ENCODE measurements at regions not wholly inside any gene's neighbourhood (a gene's known extent, or its start where the extent isn't known, plus 50 kb on each side); places are given as distances from the start of the nearest gene placed in this dataset.

DNA sequence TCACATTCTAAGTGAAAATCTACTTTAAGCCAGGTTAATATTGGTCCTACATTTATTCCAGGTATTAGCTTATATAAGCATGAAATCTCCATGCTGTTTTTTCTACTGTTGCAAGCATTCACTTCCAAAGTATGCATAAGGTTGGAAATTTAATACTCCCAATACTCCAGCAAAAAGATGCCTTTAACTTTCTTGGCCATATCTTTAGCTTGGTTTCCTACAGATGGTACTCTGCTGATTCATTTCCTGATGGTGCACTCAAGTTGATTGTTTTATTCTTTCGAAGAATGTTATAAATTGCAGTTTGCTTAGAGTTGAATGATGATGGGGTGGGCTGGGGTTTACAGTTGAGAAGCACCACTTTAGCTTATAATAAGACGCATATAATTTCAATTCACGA lies 330.2 kb downstream of the PTTG2 start:
- Mint-ChIP-seq H3K27me3 (no peaks in the 10 kb centered on the region), H3K36me3 (no peaks in the 10 kb centered on the region), H3K27ac (no peak overlapping the region), H3K4me1 (ENCODE audit: unreplicated experiment) (peaks cover 6% of the 10 kb centered on the region), H3K9me3 (peaks cover 25% of the 10 kb centered on the region), H3K4me3 (no peak overlapping the region)
- DNase-seq (ENCODE audit: extremely low spot score, unreplicated experiment) = no peak
- TF ChIP-seq, protein P1, sequence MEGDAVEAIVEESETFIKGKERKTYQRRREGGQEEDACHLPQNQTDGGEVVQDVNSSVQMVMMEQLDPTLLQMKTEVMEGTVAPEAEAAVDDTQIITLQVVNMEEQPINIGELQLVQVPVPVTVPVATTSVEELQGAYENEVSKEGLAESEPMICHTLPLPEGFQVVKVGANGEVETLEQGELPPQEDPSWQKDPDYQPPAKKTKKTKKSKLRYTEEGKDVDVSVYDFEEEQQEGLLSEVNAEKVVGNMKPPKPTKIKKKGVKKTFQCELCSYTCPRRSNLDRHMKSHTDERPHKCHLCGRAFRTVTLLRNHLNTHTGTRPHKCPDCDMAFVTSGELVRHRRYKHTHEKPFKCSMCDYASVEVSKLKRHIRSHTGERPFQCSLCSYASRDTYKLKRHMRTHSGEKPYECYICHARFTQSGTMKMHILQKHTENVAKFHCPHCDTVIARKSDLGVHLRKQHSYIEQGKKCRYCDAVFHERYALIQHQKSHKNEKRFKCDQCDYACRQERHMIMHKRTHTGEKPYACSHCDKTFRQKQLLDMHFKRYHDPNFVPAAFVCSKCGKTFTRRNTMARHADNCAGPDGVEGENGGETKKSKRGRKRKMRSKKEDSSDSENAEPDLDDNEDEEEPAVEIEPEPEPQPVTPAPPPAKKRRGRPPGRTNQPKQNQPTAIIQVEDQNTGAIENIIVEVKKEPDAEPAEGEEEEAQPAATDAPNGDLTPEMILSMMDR (conservative IDR thresholded peaks at IDR 0.05) = no peak

DNA sequence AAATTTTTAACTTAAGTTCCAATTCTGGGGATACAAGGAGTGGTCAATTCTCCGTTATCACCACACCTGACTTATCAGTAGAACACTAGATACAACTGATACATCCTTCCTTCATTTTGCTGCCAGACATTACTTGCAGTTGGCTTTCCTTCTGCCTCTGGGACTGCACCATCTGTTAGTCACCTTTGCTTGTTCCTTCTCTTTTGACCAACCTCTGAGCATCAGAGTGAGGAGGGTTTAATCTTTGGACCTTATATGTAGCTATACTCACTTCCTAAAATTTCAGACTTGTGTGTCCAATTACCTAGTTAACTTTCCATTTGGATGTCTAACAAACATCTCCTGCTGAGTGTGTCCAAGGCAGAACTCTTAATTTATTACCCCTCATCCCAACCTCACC lies 330.7 kb downstream of the PTTG2 start:
- Mint-ChIP-seq H3K36me3 (no peaks in the 10 kb centered on the region), H3K9me3 (peaks cover 25% of the 10 kb centered on the region), H3K27ac (no peak overlapping the region), H3K27me3 (no peaks in the 10 kb centered on the region), H3K4me1 (ENCODE audit: unreplicated experiment) (peaks cover 6% of the 10 kb centered on the region), H3K4me3 (no peak overlapping the region)
- TF ChIP-seq, protein P1 (conservative IDR thresholded peaks at IDR 0.05) = no peak
- DNase-seq (ENCODE audit: extremely low spot score, unreplicated experiment) = no peak

DNA sequence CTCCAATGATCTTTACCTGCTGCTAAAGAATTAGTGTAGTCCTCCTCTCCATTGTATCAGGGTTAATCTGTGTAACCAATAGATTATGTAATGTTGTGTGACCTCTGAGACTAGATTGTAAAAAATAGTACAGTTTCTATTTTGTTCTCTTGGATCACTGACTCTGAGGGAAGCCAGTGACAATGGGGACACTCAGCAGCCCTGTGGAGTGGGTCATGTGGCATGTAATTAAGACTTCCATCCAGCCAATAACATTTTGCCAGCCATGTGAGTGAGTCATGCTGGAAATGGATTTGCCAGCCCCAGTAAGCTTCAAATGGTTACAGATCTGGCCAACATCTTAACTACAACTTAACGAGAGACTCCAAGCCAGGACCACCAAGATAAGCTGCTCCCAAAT lies 332.3 kb downstream of the PTTG2 start:
- Mint-ChIP-seq H3K4me1 (ENCODE audit: unreplicated experiment) (peaks cover 6% of the 10 kb centered on the region), H3K27me3 (no peaks in the 10 kb centered on the region), H3K9me3 (peaks cover 32% of the 10 kb centered on the region), H3K36me3 (no peaks in the 10 kb centered on the region), H3K4me3 (no peak overlapping the region), H3K27ac (no peak overlapping the region)
- no peak for DNase-seq (ENCODE audit: extremely low spot score, unreplicated experiment)
- TF ChIP-seq, protein P1 (conservative IDR thresholded peaks at IDR 0.05) = no peak

DNA sequence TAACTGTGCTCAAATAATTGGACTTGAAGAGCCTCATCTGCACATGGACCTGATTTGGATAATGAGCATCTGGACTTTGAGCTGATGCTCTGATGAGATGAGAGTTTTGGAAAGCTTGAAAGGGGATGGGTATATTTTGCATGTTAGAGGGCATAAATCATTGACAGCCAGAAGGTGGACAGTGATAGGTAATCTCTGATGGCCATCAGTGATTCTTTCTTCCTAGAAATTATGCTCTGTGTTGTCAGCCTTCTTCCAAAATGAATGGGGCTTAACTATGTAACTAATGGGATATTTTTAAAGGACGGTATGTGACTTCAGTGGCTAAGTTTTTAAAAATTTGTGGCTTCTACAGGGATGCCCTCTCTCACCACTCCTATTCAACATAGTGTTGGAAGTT lies 334.0 kb downstream of the PTTG2 start:
- TF ChIP-seq, protein P1 (conservative IDR thresholded peaks at IDR 0.05) = no peak
- peaks cover 6% of the 10 kb centered on the region for H3K4me1 Mint-ChIP-seq (ENCODE audit: unreplicated experiment)
- H3K27ac Mint-ChIP-seq = no peak overlapping the region
- no peaks in the 10 kb centered on the region for H3K27me3 Mint-ChIP-seq
- no peak overlapping the region for H3K4me3 Mint-ChIP-seq
- peaks cover 38% of the 10 kb centered on the region for H3K9me3 Mint-ChIP-seq
- DNase-seq (ENCODE audit: extremely low spot score, unreplicated experiment) = no peak
- no peaks in the 10 kb centered on the region for H3K36me3 Mint-ChIP-seq

DNA sequence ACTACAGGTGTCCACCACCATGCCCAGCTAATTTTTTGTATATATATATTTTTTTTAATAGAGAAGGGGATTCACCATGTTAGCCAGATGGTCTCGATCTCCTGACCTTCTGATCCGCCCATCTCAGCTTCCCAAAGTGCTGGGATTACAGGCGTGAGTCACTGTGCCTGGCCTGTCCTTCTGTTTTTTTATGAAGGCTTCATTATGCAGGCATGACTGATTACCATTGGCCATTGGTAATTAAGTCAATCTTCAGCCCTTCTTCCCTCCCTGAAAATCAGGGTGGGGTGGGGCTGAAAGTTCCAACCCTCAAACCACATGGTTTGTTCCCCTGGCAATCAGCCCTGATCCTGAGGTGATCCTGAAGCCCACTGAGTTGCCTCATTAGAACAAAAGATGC lies 336.9 kb downstream of the PTTG2 start:
- no peaks in the 10 kb centered on the region for H3K27me3 Mint-ChIP-seq
- TF ChIP-seq, protein P1 (conservative IDR thresholded peaks at IDR 0.05) = no peak
- H3K4me1 Mint-ChIP-seq (ENCODE audit: unreplicated experiment) = no peaks in the 10 kb centered on the region
- no peak overlapping the region for H3K4me3 Mint-ChIP-seq
- DNase-seq (ENCODE audit: extremely low spot score, unreplicated experiment) = no peak
- no peaks in the 10 kb centered on the region for H3K36me3 Mint-ChIP-seq
- H3K9me3 Mint-ChIP-seq = peaks cover 37% of the 10 kb centered on the region
- H3K27ac Mint-ChIP-seq = no peak overlapping the region

Measured in type B pancreatic cell (in vitro differentiated cells).